IMR-90 (cell line): ENCODE measurements at regions not wholly inside any gene's neighbourhood (a gene's known extent, or its start where the extent isn't known, plus 50 kb on each side); places are given as distances from the start of the nearest gene placed in this dataset.

Experiments used
- BHLHE40 ChIP-seq: fragments of 150-350 bp; IDR thresholded peaks from 2 replicates; pipeline ENCODE4 v1.6.1; 2016; ENCODE audit warnings: mild to moderate bottlenecking, low read depth, low read length
- CEBPB ChIP-seq: IDR thresholded peaks from 2 replicates; pipeline ENCODE4 v1.6.1; 2012; ENCODE audit warnings: low read depth, low read length, improper control_type of control experiment
- CTCF ChIP-seq: conservative IDR thresholded peaks from 2 replicates; pipeline ENCODE4 v1.5.1; 2012; ENCODE audit warnings: mild to moderate bottlenecking, low read depth, low read length, improper control_type of control experiment
- ELK1 ChIP-seq: fragments of 150-350 bp; IDR thresholded peaks from 2 replicates; pipeline ENCODE4 v1.6.1; 2016; ENCODE audit warnings: low read depth, mild to moderate bottlenecking, low read length, moderate library complexity, borderline replicate concordance
- FOS ChIP-seq: fragments of 150-350 bp; IDR thresholded peaks from 2 replicates; pipeline ENCODE4 v1.6.1; 2016; ENCODE audit warnings: low read depth, low read length
- MAFK ChIP-seq: IDR thresholded peaks from 2 replicates; pipeline ENCODE4 v1.6.1; 2012; ENCODE audit warnings: low read depth, low read length, improper control_type of control experiment
- MXI1 ChIP-seq: IDR thresholded peaks from 2 replicates; pipeline ENCODE4 v1.6.1; 2012; ENCODE audit warnings: low read depth, mild to moderate bottlenecking, low read length, moderate library complexity, borderline replicate concordance
- NFE2L2 ChIP-seq: fragments of 150-350 bp; IDR thresholded peaks from 2 replicates; pipeline ENCODE4 v1.6.1; 2016; ENCODE audit warnings: low read depth, mild to moderate bottlenecking, low read length
- POLR2A ChIP-seq: IDR thresholded peaks from 2 replicates; pipeline ENCODE4 v1.6.1; 2012; ENCODE audit warnings: mild to moderate bottlenecking, low read depth, low read length
- RAD21 ChIP-seq: IDR thresholded peaks from 2 replicates; pipeline ENCODE4 v1.6.1; 2012; ENCODE audit warnings: low read length, improper control_type of control experiment
- RCOR1 ChIP-seq: IDR thresholded peaks from 2 replicates; pipeline ENCODE4 v1.6.1; 2012; ENCODE audit warnings: mild to moderate bottlenecking, low read length, improper control_type of control experiment; ENCODE audit not compliant: insufficient replicate concordance
- RFX5 ChIP-seq: IDR thresholded peaks from 2 replicates; pipeline ENCODE4 v1.8.0; 2012; ENCODE audit warnings: low read depth, mild to moderate bottlenecking, low read length, moderate library complexity
- SMC3 ChIP-seq: fragments of 150-350 bp; IDR thresholded peaks from 2 replicates; pipeline ENCODE4 v1.6.1; 2016; ENCODE audit warnings: low read depth, mild to moderate bottlenecking, antibody characterized with exemption, low read length, moderate library complexity
- USF2 ChIP-seq: fragments of 150-350 bp; IDR thresholded peaks from 2 replicates; pipeline ENCODE4 v1.6.1; 2017; ENCODE audit warnings: mild to moderate bottlenecking, antibody characterized with exemption, low read length, low read depth

- no peak for TF ChIP-seq CTCF
- no peak for TF ChIP-seq POLR2A
- TF ChIP-seq FOS, result no peak
- no peak for TF ChIP-seq USF2
- TF ChIP-seq RFX5, result no peak
- no peak for TF ChIP-seq SMC3
- TF ChIP-seq MAFK, result no peak
- no peak for TF ChIP-seq CEBPB
- TF ChIP-seq RCOR1, result no peak
- TF ChIP-seq ELK1, result no peak
- TF ChIP-seq NFE2L2, result no peak
- TF ChIP-seq RAD21, result no peak
- no peak for TF ChIP-seq MXI1
- no peak for TF ChIP-seq BHLHE40
These were observed 444.8 kb upstream of the MKI67 start for GRCh38 chr10:128571071-128571470.
